ENCODE measurements at regions not wholly inside any gene's neighbourhood (a gene's known extent, or its start where the extent isn't known, plus 50 kb on each side); places are given as distances from the start of the nearest gene placed in this dataset.
A peak's percentile ranks its signal among the peaks of the same experiment; 100 is the strongest.
"Not testable (repeated sequence)": the region's sequence is repeated elsewhere in the genome, so short reads cannot be mapped to it uniquely, and the experiment has no call there.

GRCh38 chr10:117457932-117458331, 82.7 kb upstream of the PDZD8 start:
- DNase-seq = no peak

GRCh38 chr10:117457071-117457810, 82.0 kb upstream of the PDZD8 start:
- DNase-seq = no peak

GRCh38 chr10:117455346-117455745, 80.1 kb upstream of the PDZD8 start:
- DNase-seq = no peak

GRCh38 chr10:117454502-117454901, 79.3 kb upstream of the PDZD8 start:
- DNase-seq = no peak

GRCh38 chr10:117453484-117453883, 78.2 kb upstream of the PDZD8 start:
- DNase-seq = not testable (repeated sequence)

GRCh38 chr10:117450940-117451339, 75.7 kb upstream of the PDZD8 start:
- DNase-seq = no peak

- DNase-seq = no peak
Observed at GRCh38 chr10:117449636-117450035, 74.4 kb upstream of the PDZD8 start.

GRCh38 chr10:117448802-117449201, 73.6 kb upstream of the PDZD8 start:
- DNase-seq = no peak

- no peak for DNase-seq
Observed at GRCh38 chr10:117445992-117446391, 70.8 kb upstream of the PDZD8 start.

- no peak for DNase-seq
Observed at GRCh38 chr10:117444497-117445040, 69.3 kb upstream of the PDZD8 start.

GRCh38 chr10:117443686-117444041, 68.4 kb upstream of the PDZD8 start:
- DNase-seq = no peak

GRCh38 chr10:117442944-117443685, 67.9 kb upstream of the PDZD8 start:
- DNase-seq = peak; percentile 79

- DNase-seq = no peak
Observed at GRCh38 chr10:117442521-117442920, 67.3 kb upstream of the PDZD8 start.

GRCh38 chr10:117441812-117442443, 66.7 kb upstream of the PDZD8 start:
- DNase-seq = no peak

- DNase-seq = no peak
Observed at GRCh38 chr10:117441361-117441760, 66.1 kb upstream of the PDZD8 start.

- DNase-seq = no peak
Observed at GRCh38 chr10:117439243-117439912, 64.1 kb upstream of the PDZD8 start.

GRCh38 chr10:117432866-117433265, 57.6 kb upstream of the PDZD8 start:
- no peak for DNase-seq

GRCh38 chr10:117431160-117431559, 55.9 kb upstream of the PDZD8 start:
- DNase-seq = no peak

- not testable (repeated sequence) for DNase-seq
Observed at GRCh38 chr10:117430535-117430934, 55.3 kb upstream of the PDZD8 start.

GRCh38 chr10:117429643-117430265, 54.5 kb upstream of the PDZD8 start:
- no peak for DNase-seq

GRCh38 chr10:117427356-117427755, 52.1 kb upstream of the PDZD8 start:
- DNase-seq = no peak
